Dermis blood vessel endothelial cell (primary cell): ENCODE measurements at regions not wholly inside any gene's neighbourhood (a gene's known extent, or its start where the extent isn't known, plus 50 kb on each side); places are given as distances from the start of the nearest gene placed in this dataset.
"Not testable (repeated sequence)": the region's sequence is repeated elsewhere in the genome, so short reads cannot be mapped to it uniquely, and the experiment has no call there.

ENCODE experiments used
- DNase-seq: peaks from one replicate; pipeline ENCODE4 v3.0.0; 2010

DNA sequence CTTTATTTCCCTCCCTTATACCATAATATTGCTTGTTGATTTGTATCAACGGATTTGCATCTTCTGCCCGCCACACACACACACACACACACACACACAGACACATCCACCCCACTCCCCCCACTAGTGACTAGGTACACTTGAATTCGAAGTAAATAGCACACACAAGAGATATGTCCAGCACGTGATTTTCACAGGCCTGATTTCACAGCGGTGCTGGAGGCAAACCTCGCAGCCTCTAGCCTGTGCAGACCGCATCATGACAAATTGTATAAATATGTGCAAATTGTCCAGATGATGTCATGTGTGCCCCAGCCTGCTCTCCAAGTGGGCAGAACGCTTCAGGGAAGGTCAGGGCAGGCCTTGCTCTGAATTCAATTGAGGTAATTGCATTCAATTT, 153.8 kb upstream of the TPTE start:
- not testable (repeated sequence) for DNase-seq

DNA sequence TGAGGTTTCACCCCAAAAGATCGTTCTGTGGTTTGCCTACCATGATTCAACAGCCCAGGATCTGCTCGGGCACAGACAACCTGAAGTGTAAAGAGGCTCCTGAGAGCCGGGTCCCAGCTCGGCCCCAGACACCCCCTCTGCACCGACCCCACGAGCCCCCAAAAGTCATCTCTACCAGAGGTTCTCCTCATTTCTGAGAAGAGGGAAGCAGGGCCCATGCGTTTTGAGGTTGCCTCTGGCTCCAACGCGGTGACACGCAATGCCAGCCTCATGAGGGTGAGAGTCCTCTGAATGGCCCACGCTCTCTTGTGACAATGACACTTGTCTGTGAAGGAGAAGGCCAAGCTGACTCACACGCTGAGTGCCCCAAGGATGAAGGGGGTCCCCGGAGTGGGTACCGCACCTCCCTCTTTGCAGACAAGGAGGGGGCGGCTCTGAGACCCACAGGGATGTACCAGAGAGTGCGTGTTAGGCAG, 153.0 kb upstream of the TPTE start:
- DNase-seq, result not testable (repeated sequence)

GRCh38 chr21:10369289-10369688, 152.1 kb upstream of the TPTE start:
- DNase-seq, result not testable (repeated sequence)

- DNase-seq, result not testable (repeated sequence)
These were observed 143.6 kb upstream of the TPTE start for GRCh38 chr21:10377758-10378157.

DNA sequence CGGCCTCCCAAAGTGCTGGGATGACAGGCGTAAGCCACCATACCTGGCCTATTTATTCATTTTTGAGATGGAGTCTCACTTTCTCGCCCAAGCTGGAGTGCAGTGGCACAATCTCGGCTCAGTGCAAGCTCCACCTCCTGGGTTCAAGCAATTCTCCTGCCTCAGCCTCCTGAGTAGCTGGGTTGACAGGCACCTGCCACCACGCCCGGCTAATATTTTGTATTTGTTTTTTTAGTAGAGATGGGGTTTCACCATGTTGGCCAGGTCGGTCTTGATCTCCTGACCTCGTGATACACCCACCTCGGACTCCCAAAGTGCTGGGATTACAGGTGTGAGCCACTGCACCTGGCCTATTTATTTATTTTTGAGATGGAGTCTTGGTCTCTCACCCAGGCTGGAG, 141.6 kb upstream of the TPTE start:
- not testable (repeated sequence) for DNase-seq

DNA sequence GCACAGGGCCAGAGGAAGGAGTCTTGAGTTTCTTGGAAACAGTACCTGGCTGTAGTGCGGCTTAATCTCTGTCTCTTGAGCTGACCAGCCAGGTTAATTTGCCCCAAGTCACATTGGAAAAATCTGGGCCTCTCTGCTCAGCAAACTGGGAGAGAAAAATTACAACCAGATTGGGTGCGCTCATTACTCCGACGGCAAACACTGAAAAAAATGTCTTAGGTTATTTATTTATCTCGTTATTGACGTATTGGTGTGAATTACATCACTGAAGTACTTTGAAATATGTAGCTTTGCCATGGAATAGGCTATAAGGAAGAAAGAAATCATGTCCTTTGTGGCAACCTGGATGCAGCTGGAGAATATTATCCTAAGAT, 139.7 kb upstream of the TPTE start:
- not testable (repeated sequence) for DNase-seq

GRCh38 chr21:10382135-10382534, 139.2 kb upstream of the TPTE start:
- not testable (repeated sequence) for DNase-seq

GRCh38 chr21:10382580-10382979, 138.8 kb upstream of the TPTE start:
- DNase-seq, result not testable (repeated sequence)

DNA sequence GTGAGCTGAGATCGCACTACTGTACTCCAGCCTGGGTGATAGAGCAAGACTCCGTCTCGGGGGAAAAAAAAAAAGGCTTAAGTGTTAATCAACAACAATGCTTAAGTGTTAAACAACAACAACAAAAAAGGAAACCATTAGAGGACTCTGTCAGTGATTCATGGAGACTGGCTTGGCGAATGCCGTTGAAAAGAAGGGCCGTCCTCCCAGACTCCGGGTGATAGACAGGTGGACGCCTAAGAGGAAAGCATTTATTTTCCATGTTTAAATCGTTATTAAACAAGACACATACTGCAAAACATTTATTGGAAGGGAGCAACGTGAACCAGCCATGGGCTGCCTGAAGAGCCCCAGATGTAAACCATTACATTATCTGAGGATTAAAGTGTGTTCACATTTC, 137.8 kb upstream of the TPTE start:
- not testable (repeated sequence) for DNase-seq

- DNase-seq, result not testable (repeated sequence)
These were observed 137.0 kb upstream of the TPTE start for GRCh38 chr21:10384304-10384861.

DNA sequence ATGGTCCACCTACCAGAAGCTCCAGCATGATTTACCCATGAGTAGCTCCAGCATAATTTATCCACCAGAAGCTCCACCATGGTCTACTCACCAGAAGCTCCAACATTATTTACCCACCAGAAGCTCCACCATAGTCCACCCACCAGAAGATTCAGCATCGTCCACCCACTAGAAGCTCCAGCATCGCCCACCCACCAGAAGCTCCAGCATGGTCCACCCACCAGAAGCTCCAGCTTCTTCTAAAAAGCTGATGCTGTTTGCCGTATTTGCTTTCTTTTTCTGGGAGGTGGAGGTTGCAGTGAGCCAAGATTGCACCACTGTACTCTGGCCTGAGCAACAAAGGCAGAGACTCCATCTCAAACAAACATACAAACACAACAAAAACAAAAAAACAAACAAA, 136.2 kb upstream of the TPTE start:
- DNase-seq, result not testable (repeated sequence)

- DNase-seq, result not testable (repeated sequence)
These were observed 135.4 kb upstream of the TPTE start for GRCh38 chr21:10385898-10386527.

DNA sequence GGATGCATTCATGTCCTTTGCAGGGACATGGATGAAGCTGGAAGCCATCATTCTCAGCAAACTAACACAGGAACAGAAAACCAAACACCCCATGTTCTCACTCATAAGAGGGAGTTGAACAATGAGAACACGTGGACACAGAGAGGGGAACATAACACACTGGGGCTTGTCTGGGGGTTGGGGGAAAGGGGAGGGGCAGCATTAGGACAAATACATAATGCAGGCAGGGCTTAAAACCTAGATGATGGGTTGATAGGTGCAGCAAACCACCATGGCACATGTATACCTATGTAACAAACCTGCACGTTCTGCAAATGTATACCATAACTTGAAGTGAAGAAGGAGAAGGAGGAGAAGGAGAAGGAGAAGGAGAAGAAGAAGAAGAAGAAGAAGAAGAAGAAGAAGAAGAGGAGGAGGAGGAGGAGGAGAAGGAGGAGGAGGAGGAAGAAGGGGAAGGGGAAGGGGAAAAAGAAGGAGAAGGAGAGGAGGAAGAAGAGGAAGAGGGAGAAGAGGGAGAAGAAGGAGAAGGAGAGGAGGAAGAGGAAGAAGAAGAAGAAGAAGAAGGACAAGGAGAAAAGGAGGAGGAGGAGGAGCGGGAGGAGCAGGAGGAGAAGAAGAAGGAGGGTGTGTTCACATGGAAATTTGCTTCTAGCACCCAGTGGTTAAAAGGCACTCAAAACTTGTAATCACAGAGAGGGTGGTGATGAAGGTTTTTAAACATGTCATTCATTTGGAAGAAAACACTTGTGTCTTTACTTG, 133.5 kb upstream of the TPTE start:
- not testable (repeated sequence) for DNase-seq

- DNase-seq, result not testable (repeated sequence)
These were observed 132.8 kb upstream of the TPTE start for GRCh38 chr21:10388625-10389024.

DNA sequence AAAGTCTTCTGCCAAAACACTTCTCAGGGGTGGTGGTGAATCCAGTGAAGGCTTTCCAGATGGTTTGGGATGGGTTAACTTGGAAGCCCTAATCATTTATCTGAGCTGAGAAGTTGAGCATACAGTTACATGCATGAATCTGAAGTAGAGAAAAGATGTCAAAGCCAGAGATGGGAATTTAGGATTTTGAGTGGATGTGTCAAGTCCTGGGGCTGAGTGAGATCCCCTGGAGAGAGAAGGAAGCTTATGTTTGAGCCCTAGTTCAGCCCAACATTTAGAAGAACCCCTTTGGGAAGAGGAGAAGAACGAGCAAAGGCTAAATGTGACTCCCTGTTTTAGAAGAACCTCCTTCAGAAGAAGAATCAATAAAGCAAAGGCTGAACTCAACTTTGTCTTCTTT, 129.1 kb upstream of the TPTE start:
- DNase-seq, result not testable (repeated sequence)

DNA sequence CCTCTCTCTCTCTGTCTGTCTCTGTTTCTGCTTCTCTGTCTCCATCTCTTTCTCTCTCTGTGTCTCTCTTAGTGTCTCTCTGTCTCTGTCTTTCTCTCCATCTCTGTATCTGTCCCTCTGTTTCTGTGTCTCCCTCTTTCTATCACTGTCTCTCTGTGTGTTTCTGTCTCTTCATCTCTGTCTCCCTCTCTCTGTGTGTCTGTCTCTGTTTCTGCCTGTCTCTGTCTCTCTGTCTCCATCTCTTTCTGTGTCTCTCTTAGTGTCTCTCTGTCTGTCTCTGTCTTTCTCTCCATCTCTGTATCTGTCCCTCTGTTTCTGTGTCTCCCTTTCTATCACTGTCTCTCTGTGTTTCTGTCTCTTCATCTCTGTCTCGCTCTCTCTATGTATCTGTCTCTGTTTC, 125.4 kb upstream of the TPTE start:
- not testable (repeated sequence) for DNase-seq

- not testable (repeated sequence) for DNase-seq
These were observed 123.9 kb upstream of the TPTE start for GRCh38 chr21:10397495-10397915.

- not testable (repeated sequence) for DNase-seq
These were observed 122.5 kb upstream of the TPTE start for GRCh38 chr21:10398692-10399489.

DNA sequence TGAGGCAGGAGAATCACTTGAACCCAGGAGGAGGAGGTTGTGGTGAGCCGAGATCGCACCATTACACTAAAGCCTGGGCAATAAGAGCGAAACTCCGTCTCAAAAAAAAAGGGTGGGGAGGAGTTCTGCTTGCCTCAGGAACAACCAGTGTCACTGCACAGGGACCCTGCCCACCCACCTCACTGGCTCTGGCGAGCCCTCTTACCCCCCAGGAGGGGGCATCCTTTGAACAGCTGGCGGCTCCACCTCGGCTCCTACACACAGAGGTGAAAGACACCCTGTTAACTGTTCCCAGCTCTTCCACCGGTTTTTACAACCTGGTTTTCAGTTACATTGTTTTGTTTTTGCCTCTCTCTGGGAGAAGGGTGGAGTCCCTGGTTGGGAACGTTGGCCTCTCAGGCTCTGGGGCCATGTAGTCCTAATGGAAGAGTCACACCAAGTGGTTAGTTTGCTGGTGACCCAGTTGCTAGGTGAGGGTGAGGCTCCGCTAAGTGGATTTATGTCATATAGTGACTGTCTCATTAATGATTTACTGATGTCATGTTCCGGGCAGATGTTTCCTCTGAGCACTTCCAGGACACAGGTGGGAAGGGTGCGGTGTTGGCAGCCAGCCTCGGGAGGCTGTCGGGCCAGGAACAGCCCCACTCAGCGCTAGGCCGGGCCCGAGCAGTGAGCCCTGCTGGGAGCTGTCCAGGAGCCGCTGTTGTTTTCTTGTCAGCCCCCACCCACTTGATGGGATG, 120.6 kb upstream of the TPTE start:
- DNase-seq, result not testable (repeated sequence)

- DNase-seq, result not testable (repeated sequence)
These were observed 118.9 kb upstream of the TPTE start for GRCh38 chr21:10402461-10402860.

- not testable (repeated sequence) for DNase-seq
These were observed 116.1 kb upstream of the TPTE start for GRCh38 chr21:10405331-10405730.

DNA sequence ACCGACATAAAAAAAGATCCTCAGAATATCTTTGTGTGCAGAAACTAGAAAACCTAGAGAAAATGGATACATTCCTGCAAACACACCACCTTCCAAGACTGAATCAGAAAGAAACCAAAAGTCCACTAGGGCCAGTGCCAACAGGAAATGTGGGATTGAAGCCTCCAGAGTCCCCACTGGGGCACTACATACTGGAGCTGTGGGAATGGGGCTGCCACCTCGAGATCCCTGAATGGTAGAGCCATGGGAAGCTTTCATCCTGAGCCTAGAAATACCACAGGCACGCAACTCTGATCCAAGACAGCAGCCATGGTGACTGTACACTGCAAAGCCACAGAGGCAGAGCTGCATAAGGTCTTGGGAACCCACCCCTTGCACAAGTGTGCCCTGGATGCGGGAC, 111.6 kb upstream of the TPTE start:
- DNase-seq, result not testable (repeated sequence)
